ENCODE measurements at regions not wholly inside any gene's neighbourhood (a gene's known extent, or its start where the extent isn't known, plus 50 kb on each side); places are given as distances from the start of the nearest gene placed in this dataset.

DNA sequence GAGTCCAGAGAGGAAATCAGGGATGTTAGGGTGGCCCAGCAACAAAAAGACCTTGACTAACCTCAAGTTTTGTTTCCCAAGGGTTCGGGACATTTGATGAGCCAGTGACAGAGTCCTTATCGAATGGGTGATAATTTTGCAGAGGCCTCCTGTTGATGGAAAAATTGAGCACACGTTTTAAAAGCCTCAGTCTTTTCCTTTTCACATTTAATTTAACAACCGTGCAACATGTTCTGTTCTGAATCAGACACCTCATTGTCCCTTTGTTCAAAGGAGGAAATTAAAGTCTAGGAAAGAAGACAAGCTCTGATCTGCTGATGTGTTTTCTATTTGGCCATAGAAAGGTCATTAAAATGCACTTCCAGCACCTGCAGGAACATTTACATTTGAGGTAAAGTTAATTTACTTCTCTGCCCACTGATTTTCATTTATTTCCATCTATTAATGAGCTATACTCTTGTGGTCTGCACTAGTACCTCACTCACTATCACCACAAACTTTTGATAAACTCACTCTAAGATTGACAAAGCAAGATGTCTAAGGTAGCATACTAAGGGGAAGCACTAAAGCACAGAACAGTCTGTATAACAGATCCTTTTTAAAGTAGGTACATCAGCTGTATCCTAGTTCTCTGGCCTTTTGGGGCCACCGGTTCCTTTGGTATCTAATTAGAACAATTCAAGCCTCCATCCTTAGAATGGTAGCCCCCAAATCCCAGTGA is 147.0 kb downstream of the RPAP3 start:
- no peak for TF ChIP-seq CTCF (IDR thresholded peaks at IDR 0.05; ENCODE audit: low read depth, low read length)
- DNase-seq (ENCODE audit: extremely low read depth, low read depth) = no peak

- DNase-seq (ENCODE audit: extremely low read depth, low read depth) = no peak
- no peak for TF ChIP-seq CTCF (IDR thresholded peaks at IDR 0.05; ENCODE audit: low read depth, low read length)
These were observed 148.4 kb downstream of the RPAP3 start for GRCh38 chr12:47557386-47557785.

- no peak for TF ChIP-seq CTCF (IDR thresholded peaks at IDR 0.05; ENCODE audit: low read depth, low read length)
- no peak for DNase-seq (ENCODE audit: extremely low read depth, low read depth)
These were observed 149.4 kb downstream of the RPAP3 start for GRCh38 chr12:47556261-47557030.

DNA sequence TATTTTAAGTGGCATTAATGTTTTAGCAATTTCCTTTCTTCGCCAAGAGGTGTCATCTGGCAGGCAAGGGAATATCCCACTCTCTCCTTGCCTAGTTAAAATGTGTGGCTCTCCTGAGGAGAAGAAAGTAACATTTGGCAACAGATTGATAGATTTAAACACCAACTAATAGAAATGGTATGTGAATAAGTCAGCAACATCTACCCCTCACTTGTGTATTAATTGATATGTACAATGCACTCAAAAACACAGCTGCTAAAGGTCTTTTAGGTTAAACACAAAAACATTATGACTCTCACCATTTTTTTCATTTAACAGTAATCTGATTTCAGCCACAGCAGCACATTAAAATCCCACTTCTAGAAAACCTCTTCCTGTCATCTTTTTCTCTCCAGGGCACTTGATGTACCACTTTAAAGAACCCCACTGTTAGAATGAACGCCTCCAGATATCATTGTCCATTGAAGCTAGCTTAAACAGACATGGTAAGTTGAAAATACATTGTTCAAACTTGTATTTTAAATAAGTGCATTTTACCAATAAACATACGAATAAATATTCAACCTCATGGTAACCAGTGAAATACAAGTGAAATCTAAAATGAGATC is 151.7 kb downstream of the RPAP3 start:
- TF ChIP-seq CTCF (IDR thresholded peaks at IDR 0.05; ENCODE audit: low read depth, low read length) = no peak

DNA sequence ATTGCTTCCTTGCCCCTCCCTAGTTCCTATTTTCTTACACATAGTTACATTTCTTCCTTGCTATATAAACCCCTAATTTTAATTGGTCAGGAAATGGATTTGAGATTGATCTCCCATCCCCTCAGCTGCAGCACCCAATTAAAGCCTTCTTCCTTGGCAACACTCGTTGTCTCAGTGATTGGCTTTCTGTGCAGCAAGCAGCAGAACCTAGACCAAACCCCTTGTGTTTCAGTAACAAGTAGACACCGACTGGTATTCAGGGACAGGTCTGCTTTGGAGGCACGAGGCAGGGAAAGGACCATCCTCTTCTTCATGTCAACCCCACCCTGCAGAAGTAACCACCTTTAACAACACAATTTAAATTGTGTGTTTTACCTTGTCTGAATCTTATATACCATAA is 152.6 kb downstream of the RPAP3 start:
- no peak for DNase-seq (ENCODE audit: extremely low read depth, low read depth)

More for the DNA sequence above, 151.7 kb downstream of the RPAP3 start:
- DNase-seq (ENCODE audit: extremely low read depth, low read depth) = no peak

GRCh38 chr12:47551426-47551851 is 154.4 kb downstream of the RPAP3 start:
- peak; percentile 14 for DNase-seq (ENCODE audit: extremely low read depth, low read depth)

More for the DNA sequence above, 152.6 kb downstream of the RPAP3 start:
- TF ChIP-seq CTCF (IDR thresholded peaks at IDR 0.05; ENCODE audit: low read depth, low read length) = no peak

More at GRCh38 chr12:47551426-47551851, 154.4 kb downstream of the RPAP3 start:
- TF ChIP-seq CTCF (IDR thresholded peaks at IDR 0.05; ENCODE audit: low read depth, low read length) = no peak

Measured in AG09319 (cell line).